Endothelial cell of umbilical vein (primary cell): ENCODE measurements at regions not wholly inside any gene's neighbourhood (a gene's known extent, or its start where the extent isn't known, plus 50 kb on each side); places are given as distances from the start of the nearest gene placed in this dataset.

Experiments
- BruUV-seq: library from RNA; stranded (reverse); fragments of 400-500 nt; replicated peaks from 2 replicates; lab custom pipeline; 2021; lab: Mats Ljungman, UMichigan
- CTCF ChIA-PET: fragments of 300-600, 350-600 bp; sonication (Branson Sonifier 250); formaldehyde crosslinking; loops from one replicate; lab custom pipeline; 2021; ENCODE audit warnings: antibody characterized with exemption, inconsistent platforms; lab: Charles Lee
- POLR2A ChIA-PET: fragments of 300-600, 350-600 bp; sonication (Branson Sonifier 250); formaldehyde crosslinking; loops from one replicate; lab custom pipeline; 2021; ENCODE audit warnings: antibody characterized with exemption, inconsistent platforms; lab: Charles Lee
- DNase-seq: peaks from one replicate; pipeline ENCODE4 v3.0.0-alpha.2; 2011; ENCODE audit warnings: low read depth, low spot score
- FAIRE-seq: peaks from 2 replicates; lab custom pipeline; 2011; peaks lifted over from hg19 to GRCh38; lab: Jason Lieb, UNC
- H2AFZ ChIP-seq: 2 replicates; pipeline ENCODE4 v1.6.0; 2012; ENCODE audit warnings: low read depth, low read length, control low read depth, inconsistent platforms
- H3K27ac ChIP-seq: 2 replicates; pipeline ENCODE4 v1.5.1; 2011; ENCODE audit warnings: low read depth, mild to moderate bottlenecking, control low read depth, low read length, moderate library complexity; ENCODE audit not compliant: insufficient read depth
- H3K27me3 ChIP-seq, 2 experiments: 2 replicates each; pipeline versions ENCODE4 v1.6.0 to v1.6.1; 2011; ENCODE audit warnings: low read length in 2 of 2, mixed read lengths in 1 of 2; ENCODE audit not compliant: control insufficient read depth in 2 of 2, insufficient read depth in 2 of 2
- H3K36me3 ChIP-seq, 2 experiments: 2 replicates in 1 of 2; 3 replicates in 1 of 2; pipeline ENCODE4 v1.5.1; 2011; ENCODE audit warnings: low read length in 2 of 2, mild to moderate bottlenecking in 1 of 2, moderate library complexity in 1 of 2; ENCODE audit not compliant: control insufficient read depth in 2 of 2, insufficient read depth in 2 of 2; ENCODE audit errors: extremely low read depth in 1 of 2
- H3K4me1 ChIP-seq: 3 replicates; pipeline ENCODE4 v1.5.1; 2011; ENCODE audit warnings: mild to moderate bottlenecking, low read length; ENCODE audit not compliant: control insufficient read depth, insufficient read depth; ENCODE audit errors: extremely low read depth
- H3K4me2 ChIP-seq: 2 replicates; pipeline ENCODE4 v1.6.1; 2011; ENCODE audit warnings: low read length, control low read depth, mixed read lengths; ENCODE audit not compliant: insufficient read depth
- H3K4me3 ChIP-seq, 3 experiments: fragments of 200-600 bp in 1 of 3; sonication (generic), shearing (Covaris generic) in 1 of 3; replicated peaks in 1 of 3; 2 replicates each; pipeline ENCODE4 v1.5.1; 2011 to 2016; ENCODE audit warnings: control low read depth in 3 of 3, low read length in 3 of 3, mild to moderate bottlenecking in 2 of 3, inconsistent platforms in 1 of 3, low read depth in 1 of 3, moderate library complexity in 1 of 3; ENCODE audit not compliant: insufficient read depth in 1 of 3
- H3K79me2 ChIP-seq: 2 replicates; pipeline ENCODE4 v1.6.0; 2012; ENCODE audit warnings: low read length, inconsistent platforms; ENCODE audit not compliant: control insufficient read depth, insufficient read depth
- H3K9ac ChIP-seq: replicated peaks from 2 replicates; pipeline ENCODE3; 2011; ENCODE audit warnings: low read length, control low read depth; ENCODE audit not compliant: insufficient read depth; ENCODE audit errors: extremely low read depth
- H3K9me1 ChIP-seq: replicated peaks from 3 replicates; pipeline ENCODE4 v1.6.0; 2011; ENCODE audit warnings: mild to moderate bottlenecking, low read length; ENCODE audit not compliant: control insufficient read depth, insufficient read depth; ENCODE audit errors: extremely low read depth
- H3K9me3 ChIP-seq: replicated peaks from 2 replicates; pipeline ENCODE4 v1.5.1; 2012; ENCODE audit warnings: low read length, inconsistent platforms; ENCODE audit not compliant: control insufficient read depth, insufficient read depth
- H4K20me1 ChIP-seq: replicated peaks from 2 replicates; pipeline ENCODE3; 2011; ENCODE audit warnings: mild to moderate bottlenecking, low read length; ENCODE audit not compliant: control insufficient read depth, insufficient read depth; ENCODE audit errors: extremely low read depth
- EZH2 ChIP-seq: IDR thresholded peaks from 2 replicates; pipeline ENCODE4 v1.6.1; 2012; ENCODE audit warnings: borderline replicate concordance, low read depth, mild to moderate bottlenecking, moderate library complexity, low read length, inconsistent platforms; ENCODE audit not compliant: severe bottlenecking
- FOS ChIP-seq: IDR thresholded peaks from 2 replicates; pipeline ENCODE4 v1.6.1; 2011; ENCODE audit warnings: mild to moderate bottlenecking, low read length, moderate library complexity, borderline replicate concordance; ENCODE audit not compliant: insufficient read depth
- GATA2 ChIP-seq: IDR thresholded peaks from 2 replicates; pipeline ENCODE4 v1.7.0; 2011; ENCODE audit warnings: low read depth, mild to moderate bottlenecking, moderate library complexity, mixed read lengths, low read length; ENCODE audit not compliant: insufficient read length, insufficient read depth
- JUN ChIP-seq: IDR thresholded peaks from 2 replicates; pipeline ENCODE4 v1.6.1; 2011; ENCODE audit warnings: borderline replicate concordance, low read depth; ENCODE audit not compliant: insufficient read length, insufficient read depth
- MYC ChIP-seq: IDR thresholded peaks from one replicate; pipeline ENCODE4 v1.6.1; 2011; ENCODE audit warnings: mild to moderate bottlenecking, low read depth, low read length
- POLR2A ChIP-seq: IDR thresholded peaks from 2 replicates; pipeline ENCODE4 v1.6.1; 2012; ENCODE audit warnings: low read depth, mild to moderate bottlenecking, control low read depth, low read length
- POLR2AphosphoS5 ChIP-seq: IDR thresholded peaks from 2 replicates; pipeline ENCODE4 v1.6.1; 2012; ENCODE audit warnings: low read depth, mild to moderate bottlenecking, control low read depth, low read length, moderate library complexity; ENCODE audit not compliant: insufficient read depth
- dilution Hi-C: fragments of 300-500 bp; cut with MboI; formaldehyde crosslinking; loops from one replicate; pipeline ENCODE4 v1.15.0; 2019; ENCODE audit warnings: low sequenced_read_pairs; ENCODE audit not compliant: extremely low pct_ligation_motif_present
- intact Hi-C: fragments of 100-400 bp; cut with micrococcal nuclease; formaldehyde crosslinking; loops from one replicate; pipeline ENCODE4 v1.10.0; 2022
- TF ChIP-seq, protein P1 (sequence below), 2 donors: IDR thresholded peaks; 1 replicate in 1 of 2; 2 replicates in 1 of 2; pipeline ENCODE4 v1.5.1; 2011; ENCODE audit warnings: low read length in 2 of 2, mild to moderate bottlenecking in 2 of 2, moderate library complexity in 2 of 2, control low read depth in 1 of 2, inconsistent platforms in 1 of 2, low read depth in 1 of 2; ENCODE audit not compliant: insufficient read depth in 1 of 2; ENCODE audit errors: extremely low read depth in 1 of 2
- TF ChIP-seq, protein P2 (sequence below): IDR thresholded peaks from 2 replicates; pipeline ENCODE4 v1.6.1; 2011; ENCODE audit not compliant: insufficient read depth, insufficient read length

DNA sequence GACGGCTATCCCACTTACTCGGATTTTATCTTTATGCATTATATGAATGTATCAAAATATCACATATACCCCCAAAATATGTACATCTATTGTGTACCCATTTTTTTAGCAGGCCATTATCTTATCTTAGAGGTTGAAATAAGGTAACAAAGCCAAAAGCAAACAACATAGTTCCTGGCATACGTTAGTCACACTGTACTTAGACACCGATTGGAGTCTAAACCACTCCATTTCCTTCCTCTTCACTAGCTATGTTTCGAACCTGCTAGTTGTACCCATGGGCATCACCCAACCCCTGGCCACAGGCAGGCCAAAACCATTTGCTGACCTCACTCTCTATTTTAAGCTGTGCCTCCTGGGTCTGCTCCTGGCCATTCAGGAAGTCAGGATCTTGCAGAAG, 66.3 kb downstream of the GRIN2B start:
- dilution Hi-C loops, result no loop called here
- H3K27ac ChIP-seq, result no peak overlapping the region
- no TSS peak for BruUV-seq
- intact Hi-C loops, result no loop called here
- no peak for FAIRE-seq
- H3K4me2 ChIP-seq, result no peak overlapping the region
- no peaks in the 10 kb centered on the region for H3K4me1 ChIP-seq
- CTCF ChIA-PET, result no interaction called here
- no peaks in the 10 kb centered on the region for H3K27me3 ChIP-seq
- no peaks in the 10 kb centered on the region for H3K9me1 ChIP-seq
- no peak overlapping the region for H2AFZ ChIP-seq
- no peaks in the 10 kb centered on the region for H3K36me3 ChIP-seq
- no peaks in the 10 kb centered on the region for H4K20me1 ChIP-seq
- TF ChIP-seq JUN (no peak), POLR2AphosphoS5 (no peak)
- TF ChIP-seq, protein P1, sequence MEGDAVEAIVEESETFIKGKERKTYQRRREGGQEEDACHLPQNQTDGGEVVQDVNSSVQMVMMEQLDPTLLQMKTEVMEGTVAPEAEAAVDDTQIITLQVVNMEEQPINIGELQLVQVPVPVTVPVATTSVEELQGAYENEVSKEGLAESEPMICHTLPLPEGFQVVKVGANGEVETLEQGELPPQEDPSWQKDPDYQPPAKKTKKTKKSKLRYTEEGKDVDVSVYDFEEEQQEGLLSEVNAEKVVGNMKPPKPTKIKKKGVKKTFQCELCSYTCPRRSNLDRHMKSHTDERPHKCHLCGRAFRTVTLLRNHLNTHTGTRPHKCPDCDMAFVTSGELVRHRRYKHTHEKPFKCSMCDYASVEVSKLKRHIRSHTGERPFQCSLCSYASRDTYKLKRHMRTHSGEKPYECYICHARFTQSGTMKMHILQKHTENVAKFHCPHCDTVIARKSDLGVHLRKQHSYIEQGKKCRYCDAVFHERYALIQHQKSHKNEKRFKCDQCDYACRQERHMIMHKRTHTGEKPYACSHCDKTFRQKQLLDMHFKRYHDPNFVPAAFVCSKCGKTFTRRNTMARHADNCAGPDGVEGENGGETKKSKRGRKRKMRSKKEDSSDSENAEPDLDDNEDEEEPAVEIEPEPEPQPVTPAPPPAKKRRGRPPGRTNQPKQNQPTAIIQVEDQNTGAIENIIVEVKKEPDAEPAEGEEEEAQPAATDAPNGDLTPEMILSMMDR (IDR thresholded peaks at IDR 0.05; ENCODE audit: extremely low read depth in 1 of 2, insufficient read depth in 1 of 2, low read depth in 1 of 2, low read length in 2 of 2), result no peak
- no peak overlapping the region for H3K9ac ChIP-seq
- H3K9me3 ChIP-seq, result no peaks in the 10 kb centered on the region
- H3K4me3 ChIP-seq, result no peak overlapping the region
- H3K79me2 ChIP-seq, result no peaks in the 10 kb centered on the region
- POLR2A ChIA-PET, result no interaction called here
- no peak for DNase-seq

DNA sequence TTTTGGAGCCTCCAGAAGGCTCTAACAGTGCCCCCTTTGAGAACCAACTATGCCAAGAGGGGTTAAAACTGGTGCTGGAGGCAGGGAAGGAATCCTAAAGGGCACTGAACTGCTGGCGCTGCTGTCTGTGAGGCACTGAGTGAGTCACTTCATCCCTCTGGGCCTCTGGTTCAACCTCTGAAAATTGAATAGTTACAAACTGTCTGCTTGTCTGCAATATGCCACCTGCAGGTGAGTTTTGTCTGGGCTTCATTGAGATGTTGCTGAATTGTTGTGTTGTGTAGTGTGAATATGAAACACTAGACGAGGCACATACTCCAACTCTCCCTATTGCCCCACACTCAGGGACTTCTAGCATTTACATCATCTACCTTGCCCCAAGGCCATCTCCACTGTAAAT, 68.0 kb downstream of the GRIN2B start:
- BruUV-seq, result no TSS peak
- Histone ChIP-seq H3K9me1 (no peaks in the 10 kb centered on the region), H3K36me3 (no peaks in the 10 kb centered on the region), H3K4me3 (no peak overlapping the region), H3K9ac (no peak overlapping the region), H3K27me3 (no peaks in the 10 kb centered on the region), H3K27ac (no peak overlapping the region), H3K79me2 (no peaks in the 10 kb centered on the region), H3K4me2 (no peak overlapping the region), H3K4me1 (no peaks in the 10 kb centered on the region), H4K20me1 (no peaks in the 10 kb centered on the region), H3K9me3 (no peaks in the 10 kb centered on the region), H2AFZ (no peak overlapping the region)
- intact Hi-C loops, result no loop called here
- FAIRE-seq (no peak), DNase-seq (no peak)
- CTCF ChIA-PET, result no interaction called here
- TF ChIP-seq POLR2AphosphoS5, result no peak
- no peak for TF ChIP-seq MYC
- no peak for TF ChIP-seq EZH2
- TF ChIP-seq, protein P2, sequence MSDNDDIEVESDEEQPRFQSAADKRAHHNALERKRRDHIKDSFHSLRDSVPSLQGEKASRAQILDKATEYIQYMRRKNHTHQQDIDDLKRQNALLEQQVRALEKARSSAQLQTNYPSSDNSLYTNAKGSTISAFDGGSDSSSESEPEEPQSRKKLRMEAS, result no peak
- no peak for TF ChIP-seq GATA2
- TF ChIP-seq JUN, result no peak
- TF ChIP-seq POLR2A, result no peak
- no peak for TF ChIP-seq FOS
- TF ChIP-seq, protein P1 (IDR thresholded peaks at IDR 0.05; ENCODE audit: extremely low read depth in 1 of 2, insufficient read depth in 1 of 2, low read depth in 1 of 2, low read length in 2 of 2), result no peak
- POLR2A ChIA-PET, result no interaction called here
- dilution Hi-C loops, result no loop called here
